D721Med (cell line): ENCODE measurements at regions not wholly inside any gene's neighbourhood (a gene's known extent, or its start where the extent isn't known, plus 50 kb on each side); places are given as distances from the start of the nearest gene placed in this dataset.

ENCODE experiments used
- DNase-seq: peaks from one replicate; pipeline ENCODE4 v3.0.0; 2011; ENCODE audit warnings: low spot score; ENCODE audit not compliant: insufficient read length
- FAIRE-seq: peaks from 2 replicates; lab custom pipeline; 2011; peaks lifted over from hg19 to GRCh38; lab: Jason Lieb, UNC
- CTCF ChIP-seq: IDR thresholded peaks from 2 replicates; pipeline ENCODE4 v1.5.1; 2012; ENCODE audit warnings: mild to moderate bottlenecking, control low read depth; ENCODE audit not compliant: insufficient read depth; ENCODE audit errors: missing control alignments

- FAIRE-seq = no peak
- TF ChIP-seq CTCF = no peak
These were observed 965.7 kb upstream of the GOT2 start for GRCh38 chr16:59699786-59700185.

DNA sequence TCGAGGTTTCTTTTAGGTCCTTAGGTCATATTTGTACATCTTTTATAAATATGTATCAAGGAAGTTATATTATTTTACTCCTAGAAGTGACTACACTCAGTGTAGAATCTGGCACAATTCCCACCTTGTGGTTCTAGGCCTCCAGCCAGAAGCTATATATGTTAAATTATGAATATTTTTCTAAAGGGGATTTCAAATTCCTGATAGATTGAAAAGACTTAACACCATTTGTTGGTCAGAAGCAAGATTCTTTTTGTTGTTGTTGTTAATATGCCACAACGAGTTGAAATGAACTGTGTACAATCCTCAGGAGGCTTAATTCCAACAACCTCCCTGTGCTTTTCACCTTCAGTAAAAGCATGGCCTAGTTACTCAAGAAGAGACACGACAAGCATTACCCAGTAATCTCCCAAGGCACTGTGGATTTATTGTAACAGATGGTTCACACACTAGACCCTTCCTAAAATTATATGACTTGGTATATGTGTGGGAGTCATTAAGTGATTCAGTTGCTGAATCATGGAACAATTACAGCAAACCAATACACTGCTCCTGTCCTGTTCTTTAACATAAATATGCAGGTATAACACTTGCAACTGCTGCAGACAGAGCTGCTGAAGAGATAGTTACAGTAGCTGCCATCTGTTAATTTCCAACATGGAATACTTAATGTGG, 964.4 kb upstream of the GOT2 start:
- DNase-seq = no peak
- TF ChIP-seq CTCF = no peak
- FAIRE-seq = no peak

More at GRCh38 chr16:59699786-59700185, 965.7 kb upstream of the GOT2 start:
- no peak for DNase-seq

GRCh38 chr16:59697761-59698160, 963.6 kb upstream of the GOT2 start:
- DNase-seq = no peak
- no peak for FAIRE-seq
- no peak for TF ChIP-seq CTCF

DNA sequence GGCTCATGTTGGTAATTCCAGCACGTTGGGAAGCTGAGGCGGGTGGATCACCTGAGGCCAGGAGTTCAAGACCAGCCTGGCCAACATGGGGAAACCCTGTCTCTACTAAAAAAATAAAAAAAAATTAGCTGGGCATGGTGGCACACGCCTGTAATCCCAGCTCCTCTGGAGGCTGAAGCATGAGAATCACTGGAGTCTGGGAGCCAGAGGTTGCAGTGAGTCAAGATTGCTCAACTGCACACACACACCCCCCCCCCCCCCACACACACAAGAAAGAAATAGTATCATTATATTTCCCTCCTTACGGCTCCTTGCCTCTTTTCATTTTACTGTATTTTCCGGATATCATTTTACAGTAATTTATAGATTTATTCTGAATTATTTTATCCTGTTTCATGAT, 963.1 kb upstream of the GOT2 start:
- TF ChIP-seq CTCF = no peak
- no peak for FAIRE-seq
- DNase-seq = no peak

GRCh38 chr16:59696495-59696894, 962.4 kb upstream of the GOT2 start:
- no peak for DNase-seq
- no peak for TF ChIP-seq CTCF
- FAIRE-seq = no peak

DNA sequence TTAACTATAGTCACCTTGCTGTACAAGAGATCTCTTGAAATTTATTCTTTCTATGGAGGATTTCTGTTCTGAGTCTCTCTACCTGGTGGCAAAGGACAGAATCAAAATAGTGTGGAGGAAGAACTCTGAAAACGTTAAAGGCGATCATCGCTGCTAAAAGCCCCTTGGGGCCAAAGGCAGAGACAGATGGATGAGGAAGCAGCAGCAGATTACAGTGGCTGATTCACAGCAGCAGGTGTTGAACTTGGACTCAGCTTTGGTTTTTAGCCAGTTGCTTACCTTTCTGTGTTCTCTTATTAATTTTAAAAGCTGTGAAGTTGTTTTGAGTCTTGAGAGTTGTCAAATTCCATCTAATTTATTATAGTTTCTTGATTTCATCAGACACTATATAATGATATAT, 956.1 kb upstream of the GOT2 start:
- DNase-seq (no peak), FAIRE-seq (no peak)
- no peak for TF ChIP-seq CTCF

- TF ChIP-seq CTCF = no peak
- DNase-seq (no peak), FAIRE-seq (no peak)
These were observed 953.9 kb upstream of the GOT2 start for GRCh38 chr16:59688006-59688405.
